ENCODE measurements at regions not wholly inside any gene's neighbourhood (a gene's known extent, or its start where the extent isn't known, plus 50 kb on each side); places are given as distances from the start of the nearest gene placed in this dataset.
A peak's percentile ranks its signal among the peaks of the same experiment; 100 is the strongest.

- Mint-ChIP-seq H3K4me1 (no peaks in the 10 kb centered on the region), H3K9me3 (peaks cover 4 to 8% (median 8%) of the 10 kb centered on the region in 3 donors), H3K36me3 (no peaks in the 10 kb centered on the region), H3K4me3 (no peak overlapping the region), H3K27me3 (no peaks in the 10 kb centered on the region), H3K27ac (no peak overlapping the region)
These were observed 97.1 kb upstream of the DOCK1 start for GRCh38 chr10:126808103-126808502.

DNA sequence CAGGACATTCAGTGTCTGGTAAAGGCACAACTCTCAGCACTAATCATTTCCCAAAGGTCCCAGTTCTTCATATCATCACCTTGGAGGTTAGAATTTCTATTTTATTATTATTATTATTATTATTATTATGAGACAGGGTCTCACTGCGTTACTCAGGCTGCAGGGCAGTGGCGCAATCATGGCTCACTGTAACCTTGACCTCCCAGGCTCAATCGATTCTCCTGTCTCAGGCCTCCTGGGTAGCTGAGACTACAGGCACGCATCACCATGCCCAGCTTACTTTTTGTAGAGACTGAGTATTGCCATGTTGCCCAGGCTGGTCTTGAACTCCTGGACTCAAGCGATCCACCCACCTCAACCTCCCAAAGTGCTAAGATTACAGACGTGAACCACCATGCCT is 91.8 kb upstream of the DOCK1 start:
- no peaks in the 10 kb centered on the region for H3K36me3 Mint-ChIP-seq
- H3K9me3 Mint-ChIP-seq: peaks cover 2 to 8% (median 7%) of the 10 kb centered on the region in 3 donors
- H3K27ac Mint-ChIP-seq: no peak overlapping the region
- H3K4me1 Mint-ChIP-seq: no peaks in the 10 kb centered on the region
- no peak overlapping the region for H3K4me3 Mint-ChIP-seq
- no peaks in the 10 kb centered on the region for H3K27me3 Mint-ChIP-seq

GRCh38 chr10:126833542-126833941 is 71.7 kb upstream of the DOCK1 start:
- Mint-ChIP-seq H3K9me3 (peaks cover 2 to 26% (median 2%) of the 10 kb centered on the region in 3 donors), H3K27me3 (no peaks in the 10 kb centered on the region), H3K4me3 (no peak overlapping the region), H3K27ac (no peak overlapping the region), H3K4me1 (no peaks in the 10 kb centered on the region), H3K36me3 (no peaks in the 10 kb centered on the region)

DNA sequence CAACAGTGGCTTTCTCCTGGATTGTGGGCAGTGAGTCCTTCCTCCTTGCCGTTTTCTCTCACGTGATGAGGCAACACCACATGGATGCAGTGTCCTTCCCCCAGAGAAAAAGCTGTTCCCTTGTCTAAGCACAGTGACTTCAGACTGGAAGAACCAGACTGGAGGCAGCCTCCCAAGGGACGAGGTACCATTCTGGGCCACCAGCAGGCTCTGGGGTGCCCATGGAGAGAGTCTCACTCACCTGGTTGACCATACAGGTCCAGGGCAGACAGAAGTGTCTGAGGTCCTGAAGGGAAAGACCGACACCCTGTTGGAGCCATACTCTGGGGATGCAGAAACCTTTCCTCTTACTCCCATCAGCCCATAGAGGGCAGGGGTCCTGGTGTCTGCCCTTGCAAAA is 69.2 kb upstream of the DOCK1 start:
- no peaks in the 10 kb centered on the region for H3K27me3 Mint-ChIP-seq
- no peaks in the 10 kb centered on the region for H3K36me3 Mint-ChIP-seq
- H3K27ac Mint-ChIP-seq: no peak overlapping the region
- peaks cover 2 to 13% (median 4%) of the 10 kb centered on the region in 3 donors for H3K9me3 Mint-ChIP-seq
- H3K4me1 Mint-ChIP-seq: no peaks in the 10 kb centered on the region
- no peak overlapping the region for H3K4me3 Mint-ChIP-seq

GRCh38 chr10:126838316-126838715 is 66.9 kb upstream of the DOCK1 start:
- Mint-ChIP-seq H3K36me3 (no peaks in the 10 kb centered on the region), H3K4me3 (peak overlapping the region in 1 of 4 donors; percentile 12), H3K9me3 (peaks cover 0 to 7% (median 4%) of the 10 kb centered on the region in 3 donors), H3K4me1 (no peaks in the 10 kb centered on the region), H3K27ac (peak overlapping the region in 1 of 3 donors; percentile 89), H3K27me3 (no peaks in the 10 kb centered on the region)

DNA sequence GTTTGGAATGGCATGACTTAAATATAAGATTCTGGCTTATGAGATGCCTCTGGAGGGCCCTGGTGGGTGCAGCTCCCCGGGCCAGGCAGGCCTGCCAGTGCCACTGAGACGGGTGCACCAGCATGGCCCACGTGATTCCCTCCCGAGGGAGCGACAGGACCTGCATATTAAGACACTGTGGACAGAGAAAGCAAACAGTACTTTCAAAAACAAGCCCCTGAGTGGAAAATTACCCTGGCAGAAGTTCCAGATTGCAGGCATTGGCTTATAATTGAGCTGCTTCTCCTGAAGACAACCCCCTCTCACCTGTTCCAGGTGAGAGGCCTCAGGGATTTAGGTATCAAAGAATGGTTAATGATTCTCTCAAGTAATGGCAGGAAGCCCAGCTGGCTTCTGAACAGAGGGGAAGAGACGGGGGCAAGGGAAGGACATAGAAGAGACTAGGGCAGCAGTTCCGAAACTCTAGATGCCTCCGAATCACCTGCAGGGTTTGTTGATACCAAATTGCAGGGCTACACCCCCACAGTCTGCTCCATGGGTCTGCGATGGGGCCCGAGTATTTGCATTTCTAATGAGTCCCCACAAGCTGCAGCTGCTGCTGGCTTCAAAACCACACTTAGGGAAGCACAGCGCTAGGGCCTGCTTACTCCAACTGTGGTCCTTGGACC is 66.0 kb upstream of the DOCK1 start:
- Mint-ChIP-seq H3K27ac (no peak overlapping the region), H3K36me3 (no peaks in the 10 kb centered on the region), H3K27me3 (no peaks in the 10 kb centered on the region), H3K4me1 (no peaks in the 10 kb centered on the region), H3K9me3 (peaks cover 0 to 4% (median 4%) of the 10 kb centered on the region in 3 donors), H3K4me3 (no peak overlapping the region)

DNA sequence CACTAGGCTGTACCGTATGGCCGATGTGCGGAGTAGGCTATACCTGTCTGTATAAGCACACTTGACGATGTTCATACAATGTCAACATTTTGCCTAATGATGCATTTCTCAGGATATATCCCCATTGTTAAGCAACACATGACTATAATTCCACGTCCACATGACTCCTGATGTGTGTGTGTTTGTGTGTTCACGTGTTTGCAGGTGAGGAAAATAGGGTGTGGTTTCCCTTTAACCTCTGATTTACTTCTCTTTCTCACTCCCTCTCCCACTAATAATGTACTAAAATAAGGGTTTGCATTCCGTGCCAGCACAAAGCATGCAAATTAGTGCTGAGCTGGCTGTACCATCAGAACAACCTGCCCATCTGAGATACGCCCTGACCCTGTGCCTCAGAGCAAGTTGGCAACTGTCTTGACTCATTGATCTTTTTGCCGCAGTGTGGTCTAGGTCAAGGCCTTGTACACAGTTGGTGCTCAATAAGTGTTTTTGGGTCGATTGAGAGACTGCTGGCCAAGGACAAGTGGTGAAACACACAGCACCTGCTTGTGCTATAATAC is 64.6 kb upstream of the DOCK1 start:
- H3K4me1 Mint-ChIP-seq: no peaks in the 10 kb centered on the region
- H3K36me3 Mint-ChIP-seq: no peaks in the 10 kb centered on the region
- no peak overlapping the region for H3K27ac Mint-ChIP-seq
- H3K4me3 Mint-ChIP-seq: no peak overlapping the region
- H3K27me3 Mint-ChIP-seq: no peaks in the 10 kb centered on the region
- peaks cover 0 to 4% (median 4%) of the 10 kb centered on the region in 3 donors for H3K9me3 Mint-ChIP-seq

DNA sequence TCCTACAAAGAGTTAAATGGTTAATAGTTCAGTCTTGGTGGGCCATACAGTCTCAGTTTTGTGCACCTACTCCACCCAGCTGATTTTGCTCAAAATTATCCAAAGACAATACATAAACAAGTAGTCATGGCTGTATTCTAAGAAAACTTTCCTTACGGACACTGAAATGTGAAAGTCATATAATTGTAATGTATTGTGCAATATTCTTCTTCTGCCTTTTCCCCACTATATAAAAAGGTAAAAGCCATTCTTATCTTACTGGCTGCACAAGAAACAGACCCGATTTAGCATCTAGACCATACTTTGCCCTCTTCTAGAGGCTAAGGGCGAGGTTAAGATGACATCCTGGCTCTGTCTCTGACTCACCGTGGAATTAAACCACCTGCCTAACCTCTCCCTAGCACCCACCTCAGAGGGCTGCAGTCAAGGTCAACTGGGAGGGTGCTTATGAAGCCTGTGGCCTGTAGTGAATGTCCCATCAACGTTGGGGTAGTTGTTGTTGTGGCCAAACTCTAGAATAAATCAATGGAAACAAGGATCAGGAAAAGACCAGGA is 63.8 kb upstream of the DOCK1 start:
- Mint-ChIP-seq H3K27ac (no peak overlapping the region), H3K4me3 (no peak overlapping the region), H3K4me1 (no peaks in the 10 kb centered on the region), H3K27me3 (no peaks in the 10 kb centered on the region), H3K36me3 (no peaks in the 10 kb centered on the region), H3K9me3 (peaks cover 0 to 4% (median 4%) of the 10 kb centered on the region in 3 donors)

DNA sequence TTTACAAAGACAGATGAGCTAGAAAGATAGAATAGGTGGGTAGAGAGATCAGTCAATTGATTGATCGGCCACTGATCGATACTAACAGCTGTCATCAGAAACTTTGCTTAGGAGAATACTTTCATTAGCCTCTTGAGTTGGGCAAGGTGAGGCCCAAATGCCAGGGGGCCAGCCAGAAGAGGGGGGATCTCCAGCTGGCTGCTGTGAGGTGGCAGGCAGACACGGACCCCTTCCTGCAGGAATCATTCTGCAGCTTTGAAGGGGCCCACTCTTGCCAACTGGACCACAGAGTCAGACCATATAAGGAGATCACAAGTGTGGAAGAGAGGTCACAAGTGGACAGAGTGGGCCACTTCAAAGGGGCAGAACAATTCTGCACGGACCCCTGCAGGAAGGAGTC is 62.9 kb upstream of the DOCK1 start:
- Mint-ChIP-seq H3K27ac (no peak overlapping the region), H3K9me3 (peaks cover 0 to 4% (median 3%) of the 10 kb centered on the region in 3 donors), H3K36me3 (no peaks in the 10 kb centered on the region), H3K27me3 (no peaks in the 10 kb centered on the region), H3K4me1 (no peaks in the 10 kb centered on the region), H3K4me3 (no peak overlapping the region)

GRCh38 chr10:126842836-126843235 is 62.4 kb upstream of the DOCK1 start:
- Mint-ChIP-seq H3K9me3 (peaks cover 0 to 4% (median 3%) of the 10 kb centered on the region in 3 donors), H3K36me3 (no peaks in the 10 kb centered on the region), H3K27ac (no peak overlapping the region), H3K4me1 (no peaks in the 10 kb centered on the region), H3K4me3 (no peak overlapping the region), H3K27me3 (no peaks in the 10 kb centered on the region)

GRCh38 chr10:126843299-126843934 is 61.8 kb upstream of the DOCK1 start:
- Mint-ChIP-seq H3K27ac (no peak overlapping the region), H3K4me1 (no peaks in the 10 kb centered on the region), H3K9me3 (peaks cover 0 to 4% (median 3%) of the 10 kb centered on the region in 3 donors), H3K36me3 (no peaks in the 10 kb centered on the region), H3K27me3 (no peaks in the 10 kb centered on the region), H3K4me3 (no peak overlapping the region)

- no peak overlapping the region for H3K27ac Mint-ChIP-seq
- H3K36me3 Mint-ChIP-seq: no peaks in the 10 kb centered on the region
These were observed 60.8 kb upstream of the DOCK1 start for GRCh38 chr10:126844406-126844805.

GRCh38 chr10:126846469-126846868 is 58.8 kb upstream of the DOCK1 start:
- Mint-ChIP-seq H3K4me1 (no peaks in the 10 kb centered on the region), H3K36me3 (no peaks in the 10 kb centered on the region), H3K27ac (no peak overlapping the region), H3K27me3 (no peaks in the 10 kb centered on the region), H3K9me3 (peaks cover 0 to 4% (median 3%) of the 10 kb centered on the region in 3 donors), H3K4me3 (no peak overlapping the region)

More at GRCh38 chr10:126844406-126844805, 60.8 kb upstream of the DOCK1 start:
- no peak overlapping the region for H3K4me3 Mint-ChIP-seq
- no peaks in the 10 kb centered on the region for H3K4me1 Mint-ChIP-seq
- no peaks in the 10 kb centered on the region for H3K27me3 Mint-ChIP-seq
- H3K9me3 Mint-ChIP-seq: peaks cover 0 to 4% (median 3%) of the 10 kb centered on the region in 3 donors

DNA sequence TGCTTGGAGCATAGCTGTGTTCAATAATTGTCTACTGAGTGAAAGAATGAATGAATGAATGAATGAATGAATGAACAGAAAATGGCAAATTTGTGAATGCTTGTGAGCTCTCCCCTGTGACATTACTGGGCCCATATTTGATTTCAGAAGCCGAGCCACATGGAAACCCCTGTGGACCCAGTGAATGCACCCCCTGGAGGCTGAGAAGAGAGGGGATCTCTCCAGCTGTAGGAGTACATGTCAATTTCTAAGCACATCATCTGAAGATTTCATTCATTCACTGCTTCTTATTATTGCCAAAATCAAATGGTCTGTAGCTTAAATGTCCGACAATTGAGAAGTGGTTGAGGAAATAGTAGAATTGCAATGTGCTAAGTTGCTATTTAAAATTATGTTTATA is 58.3 kb upstream of the DOCK1 start:
- H3K27me3 Mint-ChIP-seq: no peaks in the 10 kb centered on the region
- H3K4me3 Mint-ChIP-seq: no peak overlapping the region
- H3K4me1 Mint-ChIP-seq: no peaks in the 10 kb centered on the region
- no peaks in the 10 kb centered on the region for H3K36me3 Mint-ChIP-seq
- peaks cover 0 to 4% (median 3%) of the 10 kb centered on the region in 3 donors for H3K9me3 Mint-ChIP-seq
- H3K27ac Mint-ChIP-seq: no peak overlapping the region

DNA sequence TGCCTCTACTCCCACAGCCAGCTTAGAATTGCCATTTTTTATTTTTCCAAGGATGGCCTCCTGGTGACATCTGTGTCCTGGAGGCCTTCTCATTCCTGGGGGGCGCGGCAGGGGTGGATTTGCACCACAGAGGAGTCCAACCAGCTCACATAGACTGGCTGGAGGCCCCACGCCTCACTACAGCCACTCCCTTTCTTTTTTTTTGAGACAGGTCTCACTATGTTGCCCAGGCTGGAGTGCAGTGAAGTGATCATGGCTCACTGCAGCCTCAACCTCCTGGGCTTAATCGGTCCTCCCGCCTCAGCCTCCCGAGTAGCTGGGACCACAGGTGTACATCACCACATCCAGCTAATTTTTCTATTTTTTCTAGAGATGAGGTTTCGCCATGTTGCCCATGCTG is 57.6 kb upstream of the DOCK1 start:
- Mint-ChIP-seq H3K27ac (peak overlapping the region in 1 of 3 donors; percentile 85), H3K4me3 (no peak overlapping the region), H3K36me3 (no peaks in the 10 kb centered on the region), H3K27me3 (no peaks in the 10 kb centered on the region), H3K4me1 (no peaks in the 10 kb centered on the region), H3K9me3 (peaks cover 3 to 4% (median 4%) of the 10 kb centered on the region in 3 donors)

Data from IgD-negative memory B cell (primary cell).